ENCODE measurements at regions not wholly inside any gene's neighbourhood (a gene's known extent, or its start where the extent isn't known, plus 50 kb on each side); places are given as distances from the start of the nearest gene placed in this dataset.
"Not testable (repeated sequence)": the region's sequence is repeated elsewhere in the genome, so short reads cannot be mapped to it uniquely, and the experiment has no call there.

- Histone ChIP-seq H4K20me1 (ENCODE audit: insufficient read depth) (no peaks in the 10 kb centered on the region), H3K9me3 (ENCODE audit: insufficient read depth, low read depth) (no peaks in the 10 kb centered on the region), H3K36me3 (ENCODE audit: low read depth) (no peaks in the 10 kb centered on the region), H3K79me2 (ENCODE audit: low read depth) (no peaks in the 10 kb centered on the region), H3K27me3 (ENCODE audit: insufficient read depth, low read depth) (no peaks in the 10 kb centered on the region), H3K27ac (no peak overlapping the region), H3K4me2 (no peak overlapping the region), H3F3A (ENCODE audit: insufficient read depth, low read depth) (no peaks in the 10 kb centered on the region), H2AFZ (no peak overlapping the region), H3K9me2 (ENCODE audit: insufficient read depth) (no peaks in the 10 kb centered on the region), H3K4me1 (replicated peaks; ENCODE audit: insufficient read depth) (no peaks in the 10 kb centered on the region), H3K4me3 (no peak overlapping the region)
- POLR2A ChIA-PET (ENCODE audit: unreplicated experiment) = no interaction called here
- TF ChIP-seq EZH2 (IDR thresholded peaks at IDR 0.05; ENCODE audit: low read depth) (no peak), CTCF (conservative IDR thresholded peaks at IDR 0.05) (no peak)
- intact Hi-C loops (cut with micrococcal nuclease; ENCODE audit: unreplicated experiment) = no loop called here
- CTCF ChIA-PET = no interaction called here
- DNase-seq = no peak
- no TSS peak for BruUV-seq (replicated peaks)
These were observed 390.3 kb upstream of the MBL2 start for GRCh38 chr10:53162856-53163255.

- Histone ChIP-seq H3K4me3 (no peak overlapping the region), H3K36me3 (ENCODE audit: low read depth) (no peaks in the 10 kb centered on the region), H3K27me3 (ENCODE audit: insufficient read depth, low read depth) (no peaks in the 10 kb centered on the region), H3K9me2 (ENCODE audit: insufficient read depth) (no peaks in the 10 kb centered on the region), H3K9me3 (ENCODE audit: insufficient read depth, low read depth) (no peaks in the 10 kb centered on the region), H3K4me2 (no peak overlapping the region), H3K4me1 (replicated peaks; ENCODE audit: insufficient read depth) (no peaks in the 10 kb centered on the region), H3K79me2 (ENCODE audit: low read depth) (no peaks in the 10 kb centered on the region), H3K27ac (no peak overlapping the region), H2AFZ (no peak overlapping the region), H4K20me1 (ENCODE audit: insufficient read depth) (no peaks in the 10 kb centered on the region), H3F3A (ENCODE audit: insufficient read depth, low read depth) (no peaks in the 10 kb centered on the region)
- no TSS peak for BruUV-seq (replicated peaks)
- POLR2A ChIA-PET (ENCODE audit: unreplicated experiment) = no interaction called here
- no peak for DNase-seq
- CTCF ChIA-PET = no interaction called here
- intact Hi-C loops (cut with micrococcal nuclease; ENCODE audit: unreplicated experiment) = no loop called here
- TF ChIP-seq CTCF (conservative IDR thresholded peaks at IDR 0.05) = no peak
- no peak for TF ChIP-seq EZH2 (IDR thresholded peaks at IDR 0.05; ENCODE audit: low read depth)
These were observed 388.6 kb upstream of the MBL2 start for GRCh38 chr10:53161231-53161630.

GRCh38 chr10:53155674-53156073 is 383.1 kb upstream of the MBL2 start:
- H2AFZ ChIP-seq; H3F3A ChIP-seq (ENCODE audit: insufficient read depth, low read depth); DNase-seq; BruUV-seq (replicated peaks); H3K79me2 ChIP-seq (ENCODE audit: low read depth); H3K27ac ChIP-seq; CTCF ChIA-PET; H3K4me1 ChIP-seq (replicated peaks; ENCODE audit: insufficient read depth); H3K9me3 ChIP-seq (ENCODE audit: insufficient read depth, low read depth); H3K9me2 ChIP-seq (ENCODE audit: insufficient read depth); intact Hi-C loops (cut with micrococcal nuclease; ENCODE audit: unreplicated experiment); H3K36me3 ChIP-seq (ENCODE audit: low read depth); H3K27me3 ChIP-seq (ENCODE audit: insufficient read depth, low read depth); POLR2A ChIA-PET (ENCODE audit: unreplicated experiment); H3K4me2 ChIP-seq; H3K4me3 ChIP-seq; H4K20me1 ChIP-seq (ENCODE audit: insufficient read depth): not testable (repeated sequence)

GRCh38 chr10:53153831-53154230 is 381.2 kb upstream of the MBL2 start:
- POLR2A ChIA-PET (ENCODE audit: unreplicated experiment) = no interaction called here
- no peaks in the 10 kb centered on the region for H3K9me2 ChIP-seq (ENCODE audit: insufficient read depth)
- H4K20me1 ChIP-seq (ENCODE audit: insufficient read depth) = no peaks in the 10 kb centered on the region
- no peaks in the 10 kb centered on the region for H3K27me3 ChIP-seq (ENCODE audit: insufficient read depth, low read depth)
- H3K4me2 ChIP-seq = no peak overlapping the region
- no peak overlapping the region for H3K4me3 ChIP-seq
- intact Hi-C loops (cut with micrococcal nuclease; ENCODE audit: unreplicated experiment) = no loop called here
- DNase-seq = no peak
- no peaks in the 10 kb centered on the region for H3K79me2 ChIP-seq (ENCODE audit: low read depth)
- H3K36me3 ChIP-seq (ENCODE audit: low read depth) = no peaks in the 10 kb centered on the region
- TF ChIP-seq EZH2 (IDR thresholded peaks at IDR 0.05; ENCODE audit: low read depth) (no peak), CTCF (conservative IDR thresholded peaks at IDR 0.05) (no peak)
- CTCF ChIA-PET = no interaction called here
- H3K9me3 ChIP-seq (ENCODE audit: insufficient read depth, low read depth) = 0 out of 2 replicates have a peak, but pooled peaks cover 4% of the 10 kb centered on the region
- H3K4me1 ChIP-seq (replicated peaks; ENCODE audit: insufficient read depth) = no peaks in the 10 kb centered on the region
- no peak overlapping the region for H2AFZ ChIP-seq
- H3K27ac ChIP-seq = no peak overlapping the region
- no peaks in the 10 kb centered on the region for H3F3A ChIP-seq (ENCODE audit: insufficient read depth, low read depth)
- no TSS peak for BruUV-seq (replicated peaks)
